GM12891 (cell line): ENCODE measurements at regions not wholly inside any gene's neighbourhood (a gene's known extent, or its start where the extent isn't known, plus 50 kb on each side); places are given as distances from the start of the nearest gene placed in this dataset.

Experiments used
- PAX5 ChIP-seq: IDR thresholded peaks from 2 replicates; pipeline ENCODE4 v1.6.1; 2011; ENCODE audit warnings: low read length, moderate library complexity, mild to moderate bottlenecking; ENCODE audit not compliant: insufficient read depth, severe bottlenecking
- POLR2A ChIP-seq: IDR thresholded peaks from 2 replicates; pipeline ENCODE4 v1.6.1; 2011; ENCODE audit warnings: low read depth, low read length, control low read depth
- POLR2AphosphoS5 ChIP-seq: IDR thresholded peaks from 2 replicates; pipeline ENCODE4 v1.6.1; 2011; ENCODE audit warnings: low read depth, low read length, control low read depth
- POU2F2 ChIP-seq: IDR thresholded peaks from 2 replicates; pipeline ENCODE4 v1.6.1; 2011; ENCODE audit warnings: low read depth, mild to moderate bottlenecking, control low read depth, low read length, moderate library complexity
- SPI1 ChIP-seq: IDR thresholded peaks from 2 replicates; pipeline ENCODE4 v1.6.1; 2011; ENCODE audit warnings: low read depth, low read length, control low read depth
- TAF1 ChIP-seq: IDR thresholded peaks from 2 replicates; pipeline ENCODE4 v1.6.1; 2011; ENCODE audit warnings: low read depth, low read length, control low read depth

DNA sequence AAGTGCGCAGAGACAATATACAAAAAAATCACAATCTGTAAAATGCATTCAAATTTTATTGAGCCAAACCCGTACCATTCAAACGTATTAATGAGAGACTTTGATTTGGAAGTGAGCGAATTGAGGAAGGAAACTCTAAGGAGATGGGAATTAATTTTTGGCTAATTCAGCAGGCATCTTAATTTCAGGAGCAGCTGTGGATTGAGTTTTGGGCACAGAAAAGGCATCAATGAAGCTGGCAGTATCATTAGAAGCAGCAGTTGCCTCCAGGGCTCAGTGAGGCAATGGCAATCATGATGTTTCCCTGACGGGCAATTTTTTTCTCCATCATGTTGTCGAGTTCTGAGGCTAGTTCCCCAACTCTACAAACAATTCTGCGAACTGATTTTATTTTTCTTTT lies 2041.6 kb downstream of the NCAM2 start:
- TF ChIP-seq TAF1 (no peak), POLR2A (no peak), POLR2AphosphoS5 (no peak), PAX5 (no peak), SPI1 (no peak), POU2F2 (no peak)
